Liver (tissue), 8 donors: ENCODE measurements at regions not wholly inside any gene's neighbourhood (a gene's known extent, or its start where the extent isn't known, plus 50 kb on each side); places are given as distances from the start of the nearest gene placed in this dataset.

Experiments used
- DNase-seq: peaks from one replicate; pipeline ENCODE4 v3.0.0-alpha.2; 2017; ENCODE audit warnings: low spot score
- H3K27ac ChIP-seq, 2 donors: one replicate each; pipeline ENCODE4 v1.7.0; 2013; ENCODE audit warnings: inconsistent platforms in 2 of 2, low read length in 2 of 2, control low read depth in 1 of 2, low read depth in 1 of 2, mild to moderate bottlenecking in 1 of 2
- H3K27me3 ChIP-seq, 4 donors: one replicate each; pipeline versions ENCODE4 v1.6.1 to v1.7.0; 2013; ENCODE audit warnings: low read length in 3 of 4, inconsistent platforms in 1 of 4, mild to moderate bottlenecking in 1 of 4, moderate library complexity in 1 of 4; ENCODE audit not compliant: control insufficient read depth in 4 of 4, insufficient read depth in 4 of 4
- H3K36me3 ChIP-seq, 4 donors: one replicate each; pipeline versions ENCODE4 v1.6.1 to v1.7.0; 2013; ENCODE audit warnings: low read length in 3 of 4, mild to moderate bottlenecking in 3 of 4, low read depth in 1 of 4, moderate library complexity in 1 of 4; ENCODE audit not compliant: control insufficient read depth in 4 of 4, insufficient read depth in 3 of 4
- H3K4me1 ChIP-seq, 4 donors: one replicate each; pipeline versions ENCODE4 v1.6.1 to v1.7.0; 2013; ENCODE audit warnings: low read length in 3 of 4, mild to moderate bottlenecking in 3 of 4, moderate library complexity in 1 of 4; ENCODE audit not compliant: control insufficient read depth in 4 of 4, insufficient read depth in 4 of 4
- H3K4me3 ChIP-seq, 3 donors: one replicate each; pipeline versions ENCODE4 v1.6.1 to v1.7.0; 2013; ENCODE audit warnings: low read length in 3 of 3, control low read depth in 1 of 3, low read depth in 1 of 3, mild to moderate bottlenecking in 1 of 3
- H3K9ac ChIP-seq, 2 donors: one replicate each; pipeline ENCODE4 v1.7.0; 2013; ENCODE audit warnings: low read length in 2 of 2, mild to moderate bottlenecking in 2 of 2, moderate library complexity in 2 of 2, control low read depth in 1 of 2, low read depth in 1 of 2
- H3K9me3 ChIP-seq, 4 donors: one replicate each; pipeline versions ENCODE4 v1.6.1 to v1.7.0; 2013; ENCODE audit warnings: low read length in 3 of 4; ENCODE audit not compliant: control insufficient read depth in 4 of 4
- EGR1 ChIP-seq, 2 donors: IDR thresholded peaks; 2 replicates each; pipeline ENCODE4 v1.6.1; 2016 to 2018; ENCODE audit warnings: antibody characterized with exemption in 2 of 2, low read depth in 2 of 2
- FOXA1 ChIP-seq: IDR thresholded peaks from 2 replicates; pipeline ENCODE4 v1.6.1; 2016; ENCODE audit warnings: antibody characterized with exemption
- FOXA2 ChIP-seq: IDR thresholded peaks from 2 replicates; pipeline ENCODE4 v1.6.1; 2016; ENCODE audit warnings: antibody characterized with exemption
- GABPA ChIP-seq, 2 donors: IDR thresholded peaks in 1 of 2; conservative IDR thresholded peaks in 1 of 2; 2 replicates each; pipeline ENCODE4 v1.6.1; 2016; ENCODE audit warnings: antibody characterized with exemption in 2 of 2, mild to moderate bottlenecking in 1 of 2, moderate library complexity in 1 of 2
- HNF4A ChIP-seq, 2 donors: conservative IDR thresholded peaks; 2 replicates each; pipeline ENCODE4 v1.6.1; 2016; ENCODE audit warnings: antibody characterized with exemption in 2 of 2, mild to moderate bottlenecking in 2 of 2
- HNF4G ChIP-seq: IDR thresholded peaks from 2 replicates; pipeline ENCODE4 v1.6.1; 2016; ENCODE audit warnings: antibody characterized with exemption
- JUND ChIP-seq, 2 donors: IDR thresholded peaks; 2 replicates each; pipeline ENCODE4 v1.6.1; 2016; ENCODE audit warnings: antibody characterized with exemption in 2 of 2
- MAX ChIP-seq: IDR thresholded peaks from 2 replicates; pipeline ENCODE4 v1.6.1; 2016; ENCODE audit warnings: antibody characterized with exemption
- NR2F2 ChIP-seq: IDR thresholded peaks from 2 replicates; pipeline ENCODE4 v1.6.1; 2016; ENCODE audit warnings: antibody characterized with exemption
- RAD21 ChIP-seq, 2 donors: IDR thresholded peaks; 2 replicates each; pipeline ENCODE4 v1.6.1; 2016; ENCODE audit warnings: antibody characterized with exemption in 2 of 2, mild to moderate bottlenecking in 2 of 2
- RXRA ChIP-seq, 2 donors: IDR thresholded peaks; 2 replicates each; pipeline ENCODE4 v1.6.1; 2017 to 2018; ENCODE audit warnings: antibody characterized with exemption in 2 of 2, mild to moderate bottlenecking in 1 of 2
- SP1 ChIP-seq: IDR thresholded peaks from 2 replicates; pipeline ENCODE4 v1.6.1; 2018; ENCODE audit warnings: antibody characterized with exemption, mild to moderate bottlenecking
- TAF1 ChIP-seq: conservative IDR thresholded peaks from 2 replicates; pipeline ENCODE4 v1.6.1; 2016; ENCODE audit warnings: antibody characterized with exemption, mild to moderate bottlenecking
- YY1 ChIP-seq: IDR thresholded peaks from 2 replicates; pipeline ENCODE4 v1.6.1; 2016; ENCODE audit warnings: antibody characterized with exemption, mild to moderate bottlenecking
- WGBS: extraction: QIAGEN DNeasy Blood & Tissue Kit; methylation state at CpG from one replicate; pipeline ENCODE4 v1.1.7; 2013; 5-methylcytosine and 5-hydroxymethylcytosine counted together
- TF ChIP-seq, protein P1 (sequence below): IDR thresholded peaks from 2 replicates; pipeline ENCODE4 v1.6.1; 2016; ENCODE audit warnings: antibody characterized with exemption
- TF ChIP-seq, protein P2 (sequence below): fragments of 150-350 bp; IDR thresholded peaks from 2 replicates; pipeline ENCODE4 v1.5.1; 2017; ENCODE audit warnings: improper control_type of control experiment, low read depth, low read length; ENCODE audit not compliant: missing input control
- donor health status: healthy.
- donor health status: healthy.
- donor health status: healthy.
- donor health status: healthy.
- donor health status: healthy.

DNA sequence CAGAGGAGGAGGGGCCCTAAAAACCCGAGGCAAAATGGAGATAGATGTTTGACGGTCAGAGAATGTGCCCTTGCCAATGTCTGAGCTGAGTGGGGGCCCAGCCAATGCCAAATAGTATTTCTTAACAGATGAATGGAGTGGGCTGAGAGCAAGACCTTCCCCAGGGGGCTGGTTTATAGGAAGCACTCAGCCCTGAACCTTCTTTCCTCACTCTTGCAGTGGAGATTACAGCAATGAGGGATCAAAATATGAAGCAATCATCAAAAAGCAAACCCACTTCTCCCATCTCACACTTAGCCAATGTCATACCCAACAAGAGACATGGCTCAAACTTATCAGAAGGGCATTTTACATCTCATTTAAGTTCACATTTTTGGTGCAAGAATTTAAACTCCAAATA is 350.3 kb downstream of the GADD45G start:
- Histone ChIP-seq H3K4me3 (no peak overlapping the region), H3K9me3 (no peaks in the 10 kb centered on the region), H3K27ac (no peak overlapping the region), H3K27me3 (no peaks in the 10 kb centered on the region), H3K36me3 (no peaks in the 10 kb centered on the region), H3K9ac (no peak overlapping the region), H3K4me1 (no peaks in the 10 kb centered on the region)
- TF ChIP-seq RAD21 (IDR thresholded peaks at IDR 0.05) (no peak), TAF1 (no peak), SP1 (no peak), JUND (IDR thresholded peaks at IDR 0.05) (no peak), YY1 (no peak), NR2F2 (no peak), GABPA (IDR thresholded peaks at IDR 0.05 in 1 of 2, conservative IDR thresholded peaks at IDR 0.05 in 1 of 2) (no peak), RXRA (IDR thresholded peaks at IDR 0.05) (no peak), HNF4G (no peak), FOXA2 (no peak), FOXA1 (no peak), EGR1 (IDR thresholded peaks at IDR 0.05; ENCODE audit: low read depth in 2 of 2) (no peak)
- TF ChIP-seq, protein P1, sequence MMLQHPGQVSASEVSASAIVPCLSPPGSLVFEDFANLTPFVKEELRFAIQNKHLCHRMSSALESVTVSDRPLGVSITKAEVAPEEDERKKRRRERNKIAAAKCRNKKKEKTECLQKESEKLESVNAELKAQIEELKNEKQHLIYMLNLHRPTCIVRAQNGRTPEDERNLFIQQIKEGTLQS = no peak
- TF ChIP-seq, protein P2, sequence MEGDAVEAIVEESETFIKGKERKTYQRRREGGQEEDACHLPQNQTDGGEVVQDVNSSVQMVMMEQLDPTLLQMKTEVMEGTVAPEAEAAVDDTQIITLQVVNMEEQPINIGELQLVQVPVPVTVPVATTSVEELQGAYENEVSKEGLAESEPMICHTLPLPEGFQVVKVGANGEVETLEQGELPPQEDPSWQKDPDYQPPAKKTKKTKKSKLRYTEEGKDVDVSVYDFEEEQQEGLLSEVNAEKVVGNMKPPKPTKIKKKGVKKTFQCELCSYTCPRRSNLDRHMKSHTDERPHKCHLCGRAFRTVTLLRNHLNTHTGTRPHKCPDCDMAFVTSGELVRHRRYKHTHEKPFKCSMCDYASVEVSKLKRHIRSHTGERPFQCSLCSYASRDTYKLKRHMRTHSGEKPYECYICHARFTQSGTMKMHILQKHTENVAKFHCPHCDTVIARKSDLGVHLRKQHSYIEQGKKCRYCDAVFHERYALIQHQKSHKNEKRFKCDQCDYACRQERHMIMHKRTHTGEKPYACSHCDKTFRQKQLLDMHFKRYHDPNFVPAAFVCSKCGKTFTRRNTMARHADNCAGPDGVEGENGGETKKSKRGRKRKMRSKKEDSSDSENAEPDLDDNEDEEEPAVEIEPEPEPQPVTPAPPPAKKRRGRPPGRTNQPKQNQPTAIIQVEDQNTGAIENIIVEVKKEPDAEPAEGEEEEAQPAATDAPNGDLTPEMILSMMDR = no peak
- WGBS = 87% methylated on average over 2 of the region's 2 CpGs
- DNase-seq = no peak

GRCh38 chr9:89955626-89956025 is 350.8 kb downstream of the GADD45G start:
- H3K4me3 ChIP-seq = no peak overlapping the region
- TF ChIP-seq HNF4A (conservative IDR thresholded peaks at IDR 0.05) (no peak), GABPA (IDR thresholded peaks at IDR 0.05 in 1 of 2, conservative IDR thresholded peaks at IDR 0.05 in 1 of 2) (no peak), TAF1 (no peak), EGR1 (IDR thresholded peaks at IDR 0.05; ENCODE audit: low read depth in 2 of 2) (no peak), HNF4G (no peak), JUND (IDR thresholded peaks at IDR 0.05) (no peak)
- H3K27ac ChIP-seq = no peak overlapping the region
- H3K9me3 ChIP-seq = no peaks in the 10 kb centered on the region
- whole genome bisulfite sequencing = 97% methylated on average over 1 of the region's 1 CpG
- H3K9ac ChIP-seq = no peak overlapping the region
- H3K36me3 ChIP-seq = no peaks in the 10 kb centered on the region
- no peaks in the 10 kb centered on the region for H3K4me1 ChIP-seq
- H3K27me3 ChIP-seq = no peaks in the 10 kb centered on the region
- DNase-seq = no peak

DNA sequence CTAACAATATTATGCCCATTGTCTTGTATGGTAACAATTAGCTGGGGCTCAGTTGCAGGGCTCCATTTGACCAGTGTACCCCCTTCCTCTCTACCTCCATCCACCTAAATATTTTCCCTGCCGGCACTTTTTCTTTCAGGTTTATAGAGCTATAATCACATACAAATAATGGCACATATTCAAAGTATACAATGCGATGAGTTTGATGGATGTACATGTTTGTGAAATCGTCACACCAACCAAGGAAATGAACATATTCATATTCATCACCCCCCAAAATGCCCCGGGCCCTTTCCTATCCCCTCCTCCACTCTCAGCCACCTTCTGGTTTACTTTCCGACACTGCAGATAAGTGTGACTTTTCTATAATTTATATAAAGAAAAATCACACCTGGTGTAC is 351.5 kb downstream of the GADD45G start:
- TF ChIP-seq EGR1 (IDR thresholded peaks at IDR 0.05; ENCODE audit: low read depth in 2 of 2) = no peak
- TF ChIP-seq RAD21 (IDR thresholded peaks at IDR 0.05) = no peak
- no peak for TF ChIP-seq HNF4A (conservative IDR thresholded peaks at IDR 0.05)
- no peak for TF ChIP-seq FOXA1
- TF ChIP-seq MAX = no peak
- TF ChIP-seq RXRA (IDR thresholded peaks at IDR 0.05) = no peak
- TF ChIP-seq YY1 = no peak
- Histone ChIP-seq H3K27ac (no peak overlapping the region), H3K9me3 (no peaks in the 10 kb centered on the region), H3K9ac (no peak overlapping the region), H3K4me1 (no peaks in the 10 kb centered on the region), H3K4me3 (no peak overlapping the region), H3K27me3 (no peaks in the 10 kb centered on the region), H3K36me3 (no peaks in the 10 kb centered on the region)
- WGBS = 85% methylated on average over 5 of the region's 5 CpGs
- DNase-seq = no peak
